GM12873 (cell line): ENCODE measurements at regions not wholly inside any gene's neighbourhood (a gene's known extent, or its start where the extent isn't known, plus 50 kb on each side); places are given as distances from the start of the nearest gene placed in this dataset.

Source experiments
- TF ChIP-seq, protein P1 (sequence below): IDR thresholded peaks from 2 replicates; pipeline ENCODE4 v1.5.1; 2012; ENCODE audit warnings: low read depth, mild to moderate bottlenecking, moderate library complexity, low read length, control low read depth; ENCODE audit not compliant: insufficient read depth; ENCODE audit errors: missing control alignments

DNA sequence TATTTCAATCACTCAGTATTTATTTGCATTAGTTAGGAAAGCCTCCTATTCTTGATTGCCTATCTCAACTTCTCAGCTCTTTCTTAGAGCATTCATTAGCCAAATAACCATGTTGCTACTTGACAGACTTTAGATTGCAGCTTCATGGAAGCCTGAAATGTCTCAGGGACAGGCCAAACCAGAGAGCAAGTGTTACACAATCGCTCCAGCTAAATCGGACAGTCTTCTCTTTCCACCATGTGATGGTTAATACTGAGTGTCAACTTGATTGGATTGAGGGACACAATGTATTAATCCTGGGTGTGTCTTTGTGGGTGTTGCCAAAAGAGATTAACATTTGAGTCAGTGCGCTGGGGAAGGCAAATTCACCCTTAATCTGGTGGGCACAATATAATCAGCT lies 106.5 kb upstream of the DRD2 start:
- TF ChIP-seq, protein P1, sequence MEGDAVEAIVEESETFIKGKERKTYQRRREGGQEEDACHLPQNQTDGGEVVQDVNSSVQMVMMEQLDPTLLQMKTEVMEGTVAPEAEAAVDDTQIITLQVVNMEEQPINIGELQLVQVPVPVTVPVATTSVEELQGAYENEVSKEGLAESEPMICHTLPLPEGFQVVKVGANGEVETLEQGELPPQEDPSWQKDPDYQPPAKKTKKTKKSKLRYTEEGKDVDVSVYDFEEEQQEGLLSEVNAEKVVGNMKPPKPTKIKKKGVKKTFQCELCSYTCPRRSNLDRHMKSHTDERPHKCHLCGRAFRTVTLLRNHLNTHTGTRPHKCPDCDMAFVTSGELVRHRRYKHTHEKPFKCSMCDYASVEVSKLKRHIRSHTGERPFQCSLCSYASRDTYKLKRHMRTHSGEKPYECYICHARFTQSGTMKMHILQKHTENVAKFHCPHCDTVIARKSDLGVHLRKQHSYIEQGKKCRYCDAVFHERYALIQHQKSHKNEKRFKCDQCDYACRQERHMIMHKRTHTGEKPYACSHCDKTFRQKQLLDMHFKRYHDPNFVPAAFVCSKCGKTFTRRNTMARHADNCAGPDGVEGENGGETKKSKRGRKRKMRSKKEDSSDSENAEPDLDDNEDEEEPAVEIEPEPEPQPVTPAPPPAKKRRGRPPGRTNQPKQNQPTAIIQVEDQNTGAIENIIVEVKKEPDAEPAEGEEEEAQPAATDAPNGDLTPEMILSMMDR = no peak

DNA sequence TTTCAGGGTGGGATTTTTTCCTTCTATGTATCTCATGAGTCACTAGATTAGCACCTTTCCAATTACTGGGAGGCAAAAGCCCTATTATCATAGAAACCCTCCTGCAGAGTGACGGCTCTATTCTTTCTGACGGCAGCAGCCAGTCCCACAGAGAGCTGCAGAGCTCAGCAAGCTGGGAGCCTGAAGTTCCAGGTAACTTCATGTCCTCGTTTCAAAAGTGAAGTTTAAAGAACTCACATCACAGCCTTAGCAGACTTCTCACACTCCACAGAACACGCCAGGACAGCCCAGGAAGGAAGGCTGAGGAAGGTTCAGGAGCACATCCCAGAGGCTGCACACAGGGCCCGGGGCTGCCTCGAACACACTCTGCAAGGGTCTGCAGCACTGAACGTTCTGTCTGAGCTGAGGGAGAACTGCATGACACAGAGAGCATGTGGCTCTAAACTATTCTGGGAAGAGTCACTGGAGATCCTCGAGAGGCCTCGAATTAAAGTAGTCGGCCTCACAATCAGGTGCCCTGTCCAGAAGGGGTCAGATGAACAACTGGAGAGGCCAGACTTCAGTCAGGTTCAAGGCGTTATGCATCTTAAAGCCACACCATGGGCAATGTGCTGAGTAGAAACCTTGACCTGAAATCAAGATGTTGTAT lies 104.2 kb upstream of the DRD2 start:
- TF ChIP-seq, protein P1 = no peak

DNA sequence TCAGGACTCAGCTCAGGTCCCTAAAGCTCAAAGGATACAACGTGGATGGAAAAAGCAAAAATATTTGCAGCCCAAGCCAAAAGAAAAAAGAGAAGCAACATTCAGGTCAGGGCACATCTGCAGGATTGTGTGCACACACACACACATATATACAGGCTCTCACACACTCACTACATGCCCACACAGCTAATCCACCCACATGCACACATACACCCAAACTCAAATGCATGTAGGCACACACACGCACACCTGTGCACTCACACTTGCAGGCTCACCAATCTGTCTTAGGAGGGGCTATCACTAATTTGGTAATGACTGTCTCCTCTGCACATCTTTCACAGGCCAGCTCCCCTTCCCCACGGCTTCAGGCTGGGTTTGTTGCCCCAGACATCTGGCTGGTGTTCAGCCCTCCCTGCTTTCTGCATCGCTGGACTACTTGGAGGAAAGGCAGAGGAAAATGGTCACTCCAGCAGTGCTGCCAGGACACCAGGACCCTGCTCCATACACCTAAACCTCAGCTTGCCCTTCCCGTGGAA lies 103.6 kb upstream of the DRD2 start:
- TF ChIP-seq, protein P1 = no peak

DNA sequence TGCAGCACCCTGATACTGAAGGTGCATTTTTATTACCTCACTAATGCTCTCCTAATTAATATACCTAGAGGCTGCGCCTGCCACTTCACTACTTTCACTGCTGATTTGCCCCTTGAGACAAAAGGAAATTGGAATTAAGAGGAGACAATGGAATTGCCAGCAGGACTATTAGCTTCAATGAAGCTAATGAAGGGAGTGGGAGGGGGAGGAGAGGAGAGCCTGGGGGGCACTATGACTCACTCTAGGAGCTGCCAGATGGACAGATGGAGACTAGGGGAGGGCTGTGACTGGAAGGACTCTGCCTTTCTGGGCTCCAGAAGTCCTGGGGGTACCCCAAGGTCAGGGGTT lies 102.8 kb upstream of the DRD2 start:
- TF ChIP-seq, protein P1 = no peak

DNA sequence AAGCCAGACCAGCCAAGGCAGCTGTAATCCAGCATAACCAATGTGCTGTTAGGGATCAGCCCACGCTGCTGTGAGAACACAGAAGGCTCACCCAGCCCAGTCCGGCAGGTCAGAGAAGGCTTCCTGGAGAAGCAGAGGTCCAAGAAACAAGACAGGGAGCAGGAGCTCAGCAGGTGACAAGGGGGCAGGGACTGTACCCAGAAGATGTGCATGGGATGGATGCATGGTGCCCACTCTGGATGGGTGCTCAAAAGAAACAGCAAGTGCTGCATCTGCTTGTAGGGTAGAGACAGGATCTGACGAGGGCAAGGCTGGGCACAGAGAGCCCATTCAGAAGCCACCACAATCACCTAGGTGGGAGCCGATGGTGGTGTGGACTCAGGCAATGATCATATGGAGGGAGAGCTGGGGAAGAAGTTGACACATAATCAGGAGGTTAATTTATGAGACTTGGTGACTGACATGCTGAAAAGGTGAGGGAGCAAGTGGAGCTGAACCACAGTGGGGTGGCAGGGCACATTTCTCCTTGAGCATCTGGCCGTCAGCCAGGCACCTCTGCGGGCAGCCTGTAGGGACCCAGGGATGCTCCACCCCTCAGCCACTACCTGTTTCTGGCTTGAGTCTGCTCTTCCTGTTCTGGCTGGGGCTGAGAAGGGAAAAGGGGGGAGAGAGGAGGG lies 102.3 kb upstream of the DRD2 start:
- TF ChIP-seq, protein P1 = no peak

DNA sequence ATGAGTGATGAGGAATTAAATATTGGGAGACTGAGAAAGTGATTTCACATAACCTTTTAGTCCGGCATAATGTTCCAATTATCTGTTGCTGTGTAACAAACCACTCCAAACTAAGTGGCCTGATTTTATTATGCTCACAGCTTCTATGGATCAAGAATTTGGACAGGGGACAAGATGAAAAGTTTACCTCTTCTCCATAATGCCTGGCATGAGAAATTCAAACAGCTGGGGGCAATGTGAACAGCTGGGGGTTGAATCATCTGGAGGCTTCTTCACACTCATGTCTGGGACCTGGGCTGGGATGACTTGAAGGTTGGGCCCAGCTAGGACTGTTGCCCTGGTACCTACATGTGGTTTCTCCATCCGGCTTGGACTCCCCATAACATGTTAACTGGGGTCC lies 99.4 kb upstream of the DRD2 start:
- TF ChIP-seq, protein P1 = no peak

DNA sequence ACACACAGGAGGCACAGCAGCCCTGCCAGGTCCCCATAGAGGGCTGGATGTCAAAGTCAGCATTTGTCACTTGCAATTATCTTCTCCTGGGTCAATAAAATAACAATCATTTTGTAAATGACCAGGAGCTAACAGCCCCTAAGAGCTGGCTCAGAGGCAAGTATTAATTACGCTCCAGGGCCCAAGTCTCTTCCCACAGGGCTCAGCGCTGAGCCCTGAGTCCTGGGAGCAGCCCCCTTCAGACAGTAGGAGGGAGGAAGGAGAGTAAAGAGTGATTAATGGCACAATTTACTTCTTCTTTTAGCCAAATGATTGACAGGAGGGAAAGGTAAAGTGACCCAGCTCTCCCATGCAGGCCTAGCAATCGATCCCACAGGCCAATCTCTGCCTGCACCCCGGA lies 99.0 kb upstream of the DRD2 start:
- TF ChIP-seq, protein P1 = no peak
